Mesendoderm (in vitro differentiated cells): ENCODE measurements at regions not wholly inside any gene's neighbourhood (a gene's known extent, or its start where the extent isn't known, plus 50 kb on each side); places are given as distances from the start of the nearest gene placed in this dataset.
A peak's percentile ranks its signal among the peaks of the same experiment; 100 is the strongest.

Experiments used
- DNase-seq: peaks from one replicate; pipeline ENCODE4 v3.0.0; 2013
- H2AK5ac ChIP-seq: 2 replicates; pipeline ENCODE4 v1.6.1; 2013; ENCODE audit warnings: low read length, inconsistent platforms
- H2BK120ac ChIP-seq: 2 replicates; pipeline ENCODE4 v1.6.1; 2013; ENCODE audit warnings: low read depth, mild to moderate bottlenecking, low read length, moderate library complexity, mixed read lengths
- H2BK15ac ChIP-seq: replicated peaks from 2 replicates; pipeline ENCODE4 v1.6.1; 2013; ENCODE audit warnings: low read depth, mild to moderate bottlenecking, moderate library complexity
- H2BK5ac ChIP-seq: 2 replicates; pipeline ENCODE4 v1.6.1; 2013; ENCODE audit warnings: low read length, inconsistent platforms
- H3K18ac ChIP-seq: 2 replicates; pipeline ENCODE4 v1.6.1; 2013; ENCODE audit warnings: mild to moderate bottlenecking, low read length, mixed read lengths
- H3K23ac ChIP-seq: one replicate; pipeline ENCODE4 v1.6.1; 2013; ENCODE audit warnings: low read length
- H3K27ac ChIP-seq: 2 replicates; pipeline ENCODE4 v1.5.1; 2013; ENCODE audit warnings: low read depth, mild to moderate bottlenecking, inconsistent platforms, low read length, moderate library complexity
- H3K27me3 ChIP-seq: 2 replicates; pipeline ENCODE4 v1.6.1; 2013; ENCODE audit warnings: low read length, control low read depth, mild to moderate bottlenecking, inconsistent platforms; ENCODE audit not compliant: insufficient read depth, poor library complexity
- H3K36me3 ChIP-seq: 2 replicates; pipeline ENCODE4 v1.6.1; 2013; ENCODE audit warnings: low read length, inconsistent platforms; ENCODE audit not compliant: control insufficient read depth, insufficient read depth
- H3K4ac ChIP-seq: one replicate; pipeline ENCODE4 v1.6.1; 2013; ENCODE audit warnings: low read depth, mild to moderate bottlenecking, low read length, moderate library complexity
- H3K4me1 ChIP-seq: 2 replicates; pipeline ENCODE4 v1.6.1; 2013; ENCODE audit warnings: low read depth, low read length, inconsistent platforms; ENCODE audit not compliant: control insufficient read depth
- H3K4me2 ChIP-seq: 2 replicates; pipeline ENCODE4 v1.6.1; 2013; ENCODE audit warnings: low read length
- H3K4me3 ChIP-seq: 2 replicates; pipeline ENCODE4 v1.5.1; 2013; ENCODE audit warnings: mild to moderate bottlenecking, low read length
- H3K56ac ChIP-seq: one replicate; pipeline ENCODE4 v1.6.1; 2013; ENCODE audit warnings: low read length
- H3K79me1 ChIP-seq: 2 replicates; pipeline ENCODE4 v1.6.1; 2013; ENCODE audit warnings: low read length, inconsistent platforms
- H3K79me2 ChIP-seq: 2 replicates; pipeline ENCODE4 v1.6.1; 2013; ENCODE audit warnings: mild to moderate bottlenecking, low read length; ENCODE audit not compliant: control insufficient read depth, insufficient read depth
- H3K9ac ChIP-seq: 2 replicates; pipeline ENCODE4 v1.6.1; 2013; ENCODE audit warnings: low read length, inconsistent platforms
- H4K5ac ChIP-seq: one replicate; pipeline ENCODE4 v1.6.1; 2013; ENCODE audit warnings: low read length
- H4K8ac ChIP-seq: one replicate; pipeline ENCODE4 v1.6.1; 2013; ENCODE audit warnings: low read depth, mild to moderate bottlenecking, control low read depth, low read length, moderate library complexity
- WGBS: extraction: QIAGEN DNeasy Blood & Tissue Kit; methylation state at CpG from one replicate; pipeline ENCODE4 v1.1.7; 2013; ENCODE audit warnings: low lambda C conversion rate, missing lambda C conversion rate; ENCODE audit not compliant: insufficient coverage; ENCODE audit errors: extremely low coverage; 5-methylcytosine and 5-hydroxymethylcytosine counted together

GRCh38 chr7:35454575-35455385 is 200.9 kb upstream of the TBX20 start:
- peak overlapping the region; percentile 25 for H3K4me2 ChIP-seq
- no peak overlapping the region for H4K5ac ChIP-seq
- H3K4me1 ChIP-seq: peaks cover 7% of the 10 kb centered on the region
- H3K23ac ChIP-seq: no peak overlapping the region
- no peaks in the 10 kb centered on the region for H3K27me3 ChIP-seq
- no peak for DNase-seq
- no peak overlapping the region for H2BK15ac ChIP-seq
- H4K8ac ChIP-seq: no peak overlapping the region
- H2BK120ac ChIP-seq: no peak overlapping the region
- no peaks in the 10 kb centered on the region for H3K79me2 ChIP-seq
- no peak overlapping the region for H3K27ac ChIP-seq
- H3K79me1 ChIP-seq: no peaks in the 10 kb centered on the region
- WGBS: no CpG with 5 or more reads among the region's 58 CpGs
- H3K4me3 ChIP-seq: no peak overlapping the region
- H2BK5ac ChIP-seq: no peak overlapping the region
- H3K9ac ChIP-seq: no peak overlapping the region
- H3K18ac ChIP-seq: no peak overlapping the region
- peak overlapping the region; percentile 37 for H3K56ac ChIP-seq
- no peak overlapping the region for H2AK5ac ChIP-seq
- H3K36me3 ChIP-seq: no peaks in the 10 kb centered on the region
- H3K4ac ChIP-seq: no peak overlapping the region

DNA sequence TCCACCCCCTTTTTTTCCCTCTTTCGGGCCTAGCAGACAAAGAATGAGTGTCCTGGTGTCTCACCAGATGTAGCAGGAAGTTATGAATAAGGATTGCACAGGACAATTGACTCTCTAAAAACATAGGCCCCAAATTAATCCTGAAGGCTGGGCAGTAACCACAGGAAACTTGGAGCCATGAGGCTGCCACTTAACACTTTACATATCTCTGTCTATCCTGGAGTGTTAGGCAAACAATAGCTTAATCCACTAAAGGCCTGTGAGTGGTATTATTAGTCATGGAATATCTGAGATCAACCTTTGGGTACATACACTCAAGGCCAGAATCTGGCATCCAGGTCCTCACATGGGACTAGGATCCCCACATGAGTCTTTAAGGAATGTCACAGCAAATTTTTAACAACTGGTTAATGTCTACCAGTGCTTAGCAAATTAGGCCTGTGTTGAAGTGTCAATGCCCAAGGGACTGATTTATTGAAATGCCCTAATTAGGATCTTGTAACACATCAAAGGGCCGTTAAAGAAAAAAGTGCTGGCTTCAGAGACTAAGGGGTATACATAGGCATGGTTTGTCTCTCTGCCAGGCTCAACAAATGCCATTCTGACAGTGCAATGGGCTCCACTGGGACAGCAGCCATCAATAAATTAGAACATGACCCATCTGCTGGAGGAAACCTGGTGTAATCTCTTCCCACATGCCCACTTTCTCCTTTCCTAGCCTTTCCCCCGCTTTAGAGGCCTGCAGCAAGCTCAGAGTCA is 196.7 kb upstream of the TBX20 start:
- H3K27me3 ChIP-seq: no peaks in the 10 kb centered on the region
- no peak overlapping the region for H4K5ac ChIP-seq
- peak overlapping the region; percentile 82 for H2BK5ac ChIP-seq
- H4K8ac ChIP-seq: no peak overlapping the region
- WGBS: no CpG with 5 or more reads among the region's 3 CpGs
- H3K23ac ChIP-seq: no peak overlapping the region
- peaks cover 8% of the 10 kb centered on the region for H3K4me1 ChIP-seq
- H3K56ac ChIP-seq: peak overlapping the region; percentile 22
- H3K79me1 ChIP-seq: no peaks in the 10 kb centered on the region
- DNase-seq: peak; percentile 74
- H3K18ac ChIP-seq: peak overlapping the region; percentile 45
- H3K4me3 ChIP-seq: no peak overlapping the region
- no peak overlapping the region for H2BK120ac ChIP-seq
- H3K4me2 ChIP-seq: no peak overlapping the region
- peak overlapping the region; percentile 40 for H2AK5ac ChIP-seq
- H2BK15ac ChIP-seq: no peak overlapping the region
- no peak overlapping the region for H3K9ac ChIP-seq
- H3K36me3 ChIP-seq: no peaks in the 10 kb centered on the region
- peak overlapping the region; percentile 86 for H3K27ac ChIP-seq
- peak overlapping the region; percentile 40 for H3K4ac ChIP-seq
- H3K79me2 ChIP-seq: no peaks in the 10 kb centered on the region

DNA sequence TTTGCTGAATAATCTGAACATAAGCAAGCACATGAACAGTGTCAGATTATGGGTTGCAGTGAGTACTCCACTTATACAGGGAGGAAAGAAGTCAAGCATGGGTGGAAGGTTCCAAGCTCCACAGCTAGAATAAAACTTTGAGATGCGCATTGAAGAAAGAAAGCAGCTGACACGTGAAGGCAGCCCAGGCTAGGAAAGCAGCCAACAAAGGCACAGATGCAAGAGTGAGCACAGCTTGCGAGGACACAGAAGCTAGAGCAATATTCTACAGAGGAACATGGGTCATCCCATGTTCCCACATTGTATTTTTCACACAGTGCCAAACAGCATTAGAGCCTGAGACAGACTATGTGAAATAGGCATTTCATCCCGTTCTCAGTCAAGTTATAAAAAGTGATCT is 194.6 kb upstream of the TBX20 start:
- Histone ChIP-seq H3K79me1 (no peaks in the 10 kb centered on the region), H3K4me3 (no peak overlapping the region), H2BK15ac (no peak overlapping the region), H3K27ac (no peak overlapping the region), H3K4me1 (peaks cover 8% of the 10 kb centered on the region), H2AK5ac (peak overlapping the region; percentile 60), H3K18ac (no peak overlapping the region), H3K4ac (no peak overlapping the region), H3K23ac (no peak overlapping the region), H4K8ac (no peak overlapping the region), H3K9ac (no peak overlapping the region), H3K27me3 (no peaks in the 10 kb centered on the region), H3K4me2 (no peak overlapping the region), H4K5ac (no peak overlapping the region), H2BK5ac (peak overlapping the region; percentile 44), H2BK120ac (no peak overlapping the region), H3K36me3 (no peaks in the 10 kb centered on the region), H3K56ac (no peak overlapping the region), H3K79me2 (no peaks in the 10 kb centered on the region)
- DNase-seq: no peak
- no CpG with 5 or more reads among the region's 4 CpGs for WGBS

DNA sequence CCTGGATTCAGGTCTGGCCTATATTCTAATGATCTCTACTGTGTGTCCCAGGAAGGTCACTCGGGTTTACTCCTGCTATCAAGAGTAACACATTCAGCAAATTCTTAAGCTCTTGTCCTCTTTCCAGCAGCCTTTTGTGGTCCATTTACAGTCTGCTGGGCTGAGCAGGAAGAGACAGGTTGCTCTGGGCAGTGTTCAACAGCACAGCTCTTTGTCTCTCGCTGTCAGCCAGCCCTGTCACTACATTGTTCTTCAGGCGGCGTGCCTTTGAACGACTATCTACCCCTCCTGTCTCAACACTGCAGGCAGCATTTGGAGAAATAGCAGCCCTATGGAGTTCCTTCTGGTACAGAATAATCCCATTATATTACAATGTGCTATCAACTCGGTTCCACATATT is 192.2 kb upstream of the TBX20 start:
- H4K8ac ChIP-seq: no peak overlapping the region
- no peaks in the 10 kb centered on the region for H3K79me2 ChIP-seq
- no peak overlapping the region for H4K5ac ChIP-seq
- no peak overlapping the region for H3K56ac ChIP-seq
- no peak overlapping the region for H3K4me3 ChIP-seq
- no peak overlapping the region for H2BK5ac ChIP-seq
- H2BK15ac ChIP-seq: no peak overlapping the region
- no peaks in the 10 kb centered on the region for H3K27me3 ChIP-seq
- H3K27ac ChIP-seq: no peak overlapping the region
- WGBS: no CpG with 5 or more reads among the region's 6 CpGs
- H3K4ac ChIP-seq: no peak overlapping the region
- H3K4me2 ChIP-seq: no peak overlapping the region
- H3K4me1 ChIP-seq: peaks cover 8% of the 10 kb centered on the region
- H3K23ac ChIP-seq: no peak overlapping the region
- H3K79me1 ChIP-seq: no peaks in the 10 kb centered on the region
- H2BK120ac ChIP-seq: no peak overlapping the region
- H3K9ac ChIP-seq: no peak overlapping the region
- peak; percentile 69 for DNase-seq
- H2AK5ac ChIP-seq: no peak overlapping the region
- no peak overlapping the region for H3K18ac ChIP-seq
- H3K36me3 ChIP-seq: no peaks in the 10 kb centered on the region

- H3K9ac ChIP-seq: no peak overlapping the region
- no peaks in the 10 kb centered on the region for H3K27me3 ChIP-seq
- no peaks in the 10 kb centered on the region for H3K79me1 ChIP-seq
- H2BK15ac ChIP-seq: no peak overlapping the region
- WGBS: no CpG with 5 or more reads among the region's 2 CpGs
- no peaks in the 10 kb centered on the region for H3K79me2 ChIP-seq
- no peaks in the 10 kb centered on the region for H3K4me1 ChIP-seq
- no peak overlapping the region for H3K4ac ChIP-seq
- no peak overlapping the region for H4K5ac ChIP-seq
- H3K18ac ChIP-seq: no peak overlapping the region
- no peak for DNase-seq
- H3K27ac ChIP-seq: no peak overlapping the region
- no peak overlapping the region for H4K8ac ChIP-seq
- no peak overlapping the region for H3K56ac ChIP-seq
- H3K23ac ChIP-seq: no peak overlapping the region
- no peaks in the 10 kb centered on the region for H3K36me3 ChIP-seq
- H2AK5ac ChIP-seq: no peak overlapping the region
- H3K4me2 ChIP-seq: no peak overlapping the region
- no peak overlapping the region for H3K4me3 ChIP-seq
- H2BK5ac ChIP-seq: no peak overlapping the region
- H2BK120ac ChIP-seq: no peak overlapping the region
Measured at GRCh38 chr7:35437619-35438275, 183.8 kb upstream of the TBX20 start.
